ENCODE measurements at regions not wholly inside any gene's neighbourhood (a gene's known extent, or its start where the extent isn't known, plus 50 kb on each side); places are given as distances from the start of the nearest gene placed in this dataset.

DNA sequence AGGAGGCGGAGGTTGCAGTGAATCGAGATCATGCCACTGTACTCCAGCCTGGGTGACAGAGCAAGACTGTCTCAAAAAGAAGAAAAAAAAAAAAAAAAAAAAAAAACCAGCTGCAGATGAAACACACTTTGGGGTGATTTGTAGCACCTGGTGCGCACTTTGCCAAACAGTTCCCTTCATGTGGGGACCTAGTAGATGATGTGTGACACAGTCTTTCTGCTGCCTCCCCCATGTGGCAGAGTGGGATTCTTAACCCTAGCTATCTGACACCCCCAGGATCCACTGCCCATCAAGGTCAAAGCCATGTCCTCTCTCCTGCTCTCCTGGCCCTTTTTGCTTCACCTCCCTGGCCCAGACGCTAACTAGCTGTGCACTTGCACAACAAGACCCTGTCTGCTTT lies 52.1 kb upstream of the PDZD8 start:
- 72 to 74% methylated on average over 4 of the region's 4 CpGs for WGBS, 2 donors
- no peak overlapping the region for H3K4me3 ChIP-seq
- no peaks in the 10 kb centered on the region for H3K36me3 ChIP-seq

GRCh38 chr10:117425974-117426566 lies 50.8 kb upstream of the PDZD8 start:
- no peaks in the 10 kb centered on the region for H3K36me3 ChIP-seq
- H3K27me3 ChIP-seq: no peaks in the 10 kb centered on the region
- no peak overlapping the region for H3K4me3 ChIP-seq
- no peak overlapping the region for H3K27ac ChIP-seq
- 73 to 74% methylated on average over 5 of the region's 5 CpGs for WGBS, 2 donors
- peaks cover 0 to 1% (median 0%) of the 10 kb centered on the region in 4 donors for H3K9me3 ChIP-seq
- H3K4me1 ChIP-seq: no peaks in the 10 kb centered on the region
- TF ChIP-seq EP300 (IDR thresholded peaks at IDR 0.05): no peak
- TF ChIP-seq POLR2A (IDR thresholded peaks at IDR 0.05): no peak
- TF ChIP-seq, protein P1, sequence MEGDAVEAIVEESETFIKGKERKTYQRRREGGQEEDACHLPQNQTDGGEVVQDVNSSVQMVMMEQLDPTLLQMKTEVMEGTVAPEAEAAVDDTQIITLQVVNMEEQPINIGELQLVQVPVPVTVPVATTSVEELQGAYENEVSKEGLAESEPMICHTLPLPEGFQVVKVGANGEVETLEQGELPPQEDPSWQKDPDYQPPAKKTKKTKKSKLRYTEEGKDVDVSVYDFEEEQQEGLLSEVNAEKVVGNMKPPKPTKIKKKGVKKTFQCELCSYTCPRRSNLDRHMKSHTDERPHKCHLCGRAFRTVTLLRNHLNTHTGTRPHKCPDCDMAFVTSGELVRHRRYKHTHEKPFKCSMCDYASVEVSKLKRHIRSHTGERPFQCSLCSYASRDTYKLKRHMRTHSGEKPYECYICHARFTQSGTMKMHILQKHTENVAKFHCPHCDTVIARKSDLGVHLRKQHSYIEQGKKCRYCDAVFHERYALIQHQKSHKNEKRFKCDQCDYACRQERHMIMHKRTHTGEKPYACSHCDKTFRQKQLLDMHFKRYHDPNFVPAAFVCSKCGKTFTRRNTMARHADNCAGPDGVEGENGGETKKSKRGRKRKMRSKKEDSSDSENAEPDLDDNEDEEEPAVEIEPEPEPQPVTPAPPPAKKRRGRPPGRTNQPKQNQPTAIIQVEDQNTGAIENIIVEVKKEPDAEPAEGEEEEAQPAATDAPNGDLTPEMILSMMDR (IDR thresholded peaks at IDR 0.05): no peak
- DNase-seq (ENCODE audit: low spot score in 2 of 2): no peak

More for the DNA sequence above, 52.1 kb upstream of the PDZD8 start:
- H3K27me3 ChIP-seq: no peaks in the 10 kb centered on the region
- no peak for DNase-seq (ENCODE audit: low spot score in 2 of 2)
- H3K27ac ChIP-seq: no peak overlapping the region
- H3K4me1 ChIP-seq: no peaks in the 10 kb centered on the region
- H3K9me3 ChIP-seq: no peaks in the 10 kb centered on the region
- no peak for TF ChIP-seq POLR2A (IDR thresholded peaks at IDR 0.05)
- TF ChIP-seq EP300 (IDR thresholded peaks at IDR 0.05): no peak
- TF ChIP-seq, protein P1 (IDR thresholded peaks at IDR 0.05): no peak

- WGBS, 2 donors: 68 to 74% methylated on average over 13 of the region's 13 CpGs
Observed at GRCh38 chr10:117424883-117425649, 49.8 kb upstream of the PDZD8 start.

More at GRCh38 chr10:117424883-117425649, 49.8 kb upstream of the PDZD8 start:
- DNase-seq (ENCODE audit: low spot score in 2 of 2): no peak
- Histone ChIP-seq H3K4me3 (no peak overlapping the region), H3K36me3 (no peaks in the 10 kb centered on the region), H3K27ac (no peak overlapping the region), H3K27me3 (no peaks in the 10 kb centered on the region), H3K4me1 (no peaks in the 10 kb centered on the region), H3K9me3 (peaks cover 0 to 8% (median 0%) of the 10 kb centered on the region in 4 donors)
- no peak for TF ChIP-seq EP300 (IDR thresholded peaks at IDR 0.05)
- TF ChIP-seq, protein P1 (IDR thresholded peaks at IDR 0.05): no peak
- TF ChIP-seq POLR2A (IDR thresholded peaks at IDR 0.05): no peak
